Activated CD4-positive, CD25-positive, alpha-beta regulatory T cell (primary cell): ENCODE measurements at regions not wholly inside any gene's neighbourhood (a gene's known extent, or its start where the extent isn't known, plus 50 kb on each side); places are given as distances from the start of the nearest gene placed in this dataset.
"Not testable (repeated sequence)": the region's sequence is repeated elsewhere in the genome, so short reads cannot be mapped to it uniquely, and the experiment has no call there.

ENCODE experiments used
- DNase-seq, 4 experiments: peaks; one replicate each; lab custom pipeline; 2025; lab: John Stamatoyannopoulos, UW

DNA sequence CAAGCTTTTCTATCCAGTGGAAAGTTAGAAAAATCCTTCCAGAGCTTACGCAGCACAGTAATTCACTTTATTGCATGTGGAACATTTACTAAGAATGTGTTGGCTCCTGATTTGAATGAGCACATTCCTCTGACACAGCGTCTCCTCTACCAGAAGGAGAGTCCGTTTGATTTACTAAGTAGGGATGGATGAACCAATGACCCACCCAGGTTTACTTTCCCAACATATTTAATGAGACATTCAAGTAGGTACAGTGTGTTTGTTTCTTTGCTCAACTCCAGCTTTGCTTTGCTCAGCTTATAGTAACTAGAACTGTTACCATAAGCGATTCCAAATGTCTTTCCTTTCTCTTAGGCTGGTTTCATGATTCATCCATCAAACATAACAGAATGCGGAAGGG is 161.7 kb downstream of the SMARCA1 start:
- DNase-seq, result no peak

DNA sequence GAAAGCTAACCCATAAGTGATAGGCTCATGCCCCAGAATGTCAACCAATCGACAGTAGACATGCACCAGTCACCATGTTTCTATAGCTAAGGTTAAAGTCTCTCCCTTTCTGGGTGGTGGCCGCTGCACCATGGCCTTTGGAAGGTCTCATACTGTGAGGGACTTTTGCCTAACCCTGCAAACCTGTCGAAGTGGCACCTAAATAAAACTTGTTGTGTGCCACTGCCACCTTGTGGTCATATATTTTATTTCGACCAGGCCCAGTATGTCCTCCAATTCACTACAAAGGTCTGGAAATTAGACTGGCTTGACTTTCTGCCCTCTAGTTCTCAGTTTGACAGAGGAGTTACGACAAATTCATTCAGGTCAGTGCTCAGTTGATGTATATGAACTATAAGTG is 163.1 kb downstream of the SMARCA1 start:
- peak in 1 of 4 experiments; percentile 0 for DNase-seq

DNA sequence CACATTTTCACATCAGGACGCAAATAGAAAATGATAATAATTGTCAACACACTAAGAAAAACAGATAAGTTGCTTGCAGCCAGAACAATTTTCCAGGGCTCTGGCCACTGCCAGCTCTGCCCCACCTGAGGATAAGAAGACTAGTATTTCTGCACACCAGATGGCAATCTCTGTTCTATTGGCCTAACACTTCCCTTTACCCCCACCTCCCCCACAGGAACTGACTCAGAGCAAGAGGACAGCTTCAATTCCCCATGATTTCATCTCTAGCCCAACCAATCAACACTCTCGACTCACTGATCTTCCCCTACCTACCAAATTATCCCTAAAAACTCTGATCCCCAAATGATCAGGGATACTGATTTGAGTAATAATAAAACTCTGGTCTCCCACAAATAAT is 164.0 kb downstream of the SMARCA1 start:
- DNase-seq, result no peak

DNA sequence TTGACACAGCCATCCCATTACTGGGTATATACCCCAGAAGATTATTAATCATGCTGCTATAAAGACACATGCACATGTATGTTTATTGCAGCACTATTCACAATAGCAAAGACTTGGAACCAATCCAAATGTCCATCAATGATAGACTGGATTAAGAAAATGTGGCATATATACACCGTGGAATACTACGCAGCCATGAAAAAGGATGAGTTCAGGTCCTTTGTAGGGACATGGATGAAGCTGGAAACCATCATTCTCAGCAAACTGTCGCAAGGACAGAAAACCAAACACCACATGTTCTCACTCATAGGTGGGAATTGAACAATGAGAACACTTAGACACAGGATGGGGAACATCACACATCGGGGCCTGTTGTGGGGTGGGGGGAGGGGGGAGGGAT is 165.9 kb downstream of the SMARCA1 start:
- not testable (repeated sequence) for DNase-seq

DNA sequence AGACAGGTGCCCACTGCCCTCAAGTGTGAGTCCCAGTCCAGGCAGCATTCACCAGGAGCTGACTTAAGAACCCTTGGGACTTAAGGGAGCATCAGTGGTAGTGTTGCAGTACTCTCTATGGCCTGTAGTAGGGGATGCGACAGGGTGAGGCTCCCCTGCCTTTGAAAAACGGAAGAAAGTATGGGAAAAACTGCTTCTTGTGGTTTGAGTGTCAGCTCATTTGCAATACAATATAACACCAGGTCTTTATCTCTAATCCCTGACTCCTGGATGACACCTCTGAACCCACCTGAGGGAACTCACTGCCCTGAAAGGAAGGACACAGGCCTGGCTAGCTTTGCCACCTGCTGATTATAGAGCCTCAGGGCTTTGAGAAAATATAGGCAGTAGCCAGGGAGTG is 176.0 kb downstream of the SMARCA1 start:
- DNase-seq, result no peak

DNA sequence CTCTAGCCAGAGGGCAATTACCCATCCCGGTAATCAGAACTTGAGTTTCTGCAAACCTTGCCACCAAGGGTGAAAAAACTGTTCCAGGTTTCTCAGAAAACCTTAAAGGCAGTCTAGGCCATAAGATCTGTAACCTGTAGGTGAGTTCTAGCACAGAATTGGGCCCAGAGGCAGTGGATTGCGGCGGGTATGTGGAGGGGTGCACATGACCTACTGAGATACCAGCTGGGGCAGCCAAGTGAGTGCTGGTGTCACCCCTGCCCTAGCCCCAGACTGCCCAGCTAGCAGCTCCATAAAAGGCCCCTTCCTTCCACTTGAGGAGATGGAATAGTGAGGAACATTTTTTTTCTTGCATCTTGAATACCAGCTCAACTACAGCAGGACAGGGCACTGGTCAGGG is 176.7 kb downstream of the SMARCA1 start:
- no peak for DNase-seq

DNA sequence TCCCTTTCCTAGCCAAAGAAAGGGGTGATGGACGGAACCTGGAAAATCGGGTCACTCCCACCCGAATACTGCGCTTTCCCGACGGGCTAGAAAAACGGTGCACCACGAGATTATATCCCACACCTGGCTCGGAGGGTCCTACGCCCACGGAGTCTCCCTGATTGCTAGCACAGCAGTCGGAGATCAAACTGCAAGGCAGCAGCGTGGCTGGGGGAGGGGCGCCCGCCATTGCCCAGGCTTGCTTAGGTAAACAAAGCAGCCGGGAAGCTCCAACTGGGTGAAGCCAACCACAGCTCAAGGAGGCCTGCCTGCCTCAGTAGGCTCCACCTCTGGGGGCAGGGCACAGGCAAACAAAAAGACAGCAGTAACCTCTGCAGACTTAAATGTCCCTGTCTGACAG is 186.0 kb downstream of the SMARCA1 start:
- not testable (repeated sequence) for DNase-seq

DNA sequence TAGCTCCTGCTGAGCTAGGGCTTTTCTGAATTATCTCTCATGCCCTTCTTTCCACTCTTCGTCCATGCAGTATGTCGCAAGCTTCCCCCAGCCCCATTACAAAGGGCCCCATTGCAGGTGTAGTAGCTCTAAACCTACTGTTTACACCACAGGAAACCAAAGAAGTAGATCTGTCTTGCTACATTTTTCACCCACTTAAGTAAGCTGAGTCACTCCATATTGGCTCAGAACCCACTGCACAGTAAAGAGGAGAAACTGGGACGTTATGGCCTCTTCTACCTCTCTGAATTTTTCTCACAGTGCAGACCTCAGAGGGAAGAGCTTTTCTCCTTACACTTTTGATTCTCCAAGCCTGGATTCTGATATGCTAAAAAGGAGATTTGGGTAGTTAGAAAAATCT is 200.2 kb downstream of the SMARCA1 start:
- no peak for DNase-seq

DNA sequence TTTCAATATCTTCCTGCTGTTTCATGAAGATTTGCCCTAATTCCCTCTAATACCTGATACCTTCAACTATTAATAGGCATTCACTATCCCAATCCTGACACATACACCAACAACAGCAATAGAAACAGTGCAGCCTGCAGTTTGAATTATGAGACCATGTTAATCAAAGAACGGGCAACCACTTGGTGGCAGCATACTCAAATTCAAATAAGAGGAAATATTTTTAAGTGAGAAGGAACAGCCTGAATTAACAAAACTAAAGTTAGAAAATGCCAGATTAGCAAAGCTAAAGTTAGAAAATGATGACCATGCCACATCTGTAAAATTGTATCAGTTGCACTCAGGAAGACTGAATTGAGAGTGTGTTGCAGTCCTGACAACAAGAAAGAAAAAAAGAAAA is 204.9 kb downstream of the SMARCA1 start:
- no peak for DNase-seq

DNA sequence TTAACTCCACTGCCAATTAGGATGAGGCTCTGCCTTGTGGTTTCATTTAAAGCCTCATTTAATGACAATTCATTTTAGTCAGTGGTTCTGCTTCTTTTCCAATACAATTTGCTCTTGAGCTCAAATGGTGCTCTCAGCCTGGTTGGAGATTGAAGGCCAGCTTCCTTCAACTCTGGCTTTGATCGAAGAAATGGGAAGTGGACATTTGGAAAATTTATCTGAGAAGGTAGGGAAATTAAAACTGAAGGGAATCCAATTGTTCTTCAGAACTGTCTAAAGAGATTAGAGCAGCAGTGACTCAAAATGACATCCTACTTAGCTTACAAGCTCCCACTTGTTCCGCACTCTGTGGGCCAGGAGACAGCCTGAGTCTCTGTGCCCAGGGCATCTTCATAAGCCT is 206.8 kb downstream of the SMARCA1 start:
- no peak for DNase-seq

DNA sequence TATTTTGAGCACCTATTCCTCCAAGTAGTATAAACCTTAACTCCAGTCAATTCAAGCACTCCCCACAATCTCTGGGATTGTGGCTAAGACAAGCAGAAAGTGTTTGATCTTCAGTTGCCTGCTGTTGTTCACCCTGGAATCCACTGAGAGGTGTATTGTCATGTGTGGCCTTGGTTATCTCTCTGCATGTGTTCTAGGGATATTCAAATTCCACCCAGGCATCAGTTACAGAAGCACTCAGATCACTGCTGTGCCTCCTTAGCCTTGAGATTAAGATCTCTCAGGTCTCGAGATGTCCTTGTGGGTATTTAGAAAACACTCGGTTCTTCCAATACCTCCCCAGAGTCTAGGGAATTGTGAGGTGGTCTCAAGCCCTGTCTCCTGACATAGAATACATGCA is 213.3 kb downstream of the SMARCA1 start:
- no peak for DNase-seq

DNA sequence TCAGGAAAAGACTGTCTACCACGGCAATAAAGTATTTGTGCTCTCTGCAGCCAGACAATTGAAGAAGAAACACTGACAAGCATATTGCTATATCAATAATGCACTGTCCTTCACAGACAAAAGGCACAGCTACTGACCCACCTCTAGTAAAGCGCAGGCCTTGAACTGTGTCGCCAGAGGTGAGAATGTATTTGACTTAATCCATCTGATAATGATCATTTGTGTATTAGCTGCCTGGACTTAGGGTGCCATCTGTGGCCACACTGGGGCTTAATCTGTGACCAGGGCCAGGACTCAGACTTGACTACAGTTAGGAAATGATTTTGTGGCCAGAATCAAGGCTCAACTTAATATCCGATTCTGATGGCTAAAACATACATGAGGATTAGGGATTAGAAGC is 260.4 kb downstream of the SMARCA1 start:
- DNase-seq, result no peak

DNA sequence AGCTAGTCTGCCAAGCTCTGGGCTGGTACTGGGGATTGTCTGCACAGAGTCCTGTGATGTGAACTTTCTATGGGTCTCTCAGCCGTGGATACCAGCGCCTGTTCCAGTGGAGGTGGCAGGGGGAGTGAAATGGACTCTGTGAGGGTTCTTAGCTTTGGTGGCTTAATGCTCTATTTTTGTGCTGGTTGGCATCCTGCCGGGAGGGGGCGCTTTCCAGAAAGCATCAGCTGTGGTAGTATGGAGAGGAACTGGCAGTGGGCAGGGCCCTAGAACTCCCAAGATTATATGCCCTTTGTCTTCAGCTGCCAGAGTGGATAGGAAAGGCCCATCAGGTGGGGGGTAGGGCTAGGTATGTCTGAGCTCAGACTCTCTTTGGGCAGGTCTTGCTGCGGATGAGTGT is 267.8 kb downstream of the SMARCA1 start:
- not testable (repeated sequence) for DNase-seq

DNA sequence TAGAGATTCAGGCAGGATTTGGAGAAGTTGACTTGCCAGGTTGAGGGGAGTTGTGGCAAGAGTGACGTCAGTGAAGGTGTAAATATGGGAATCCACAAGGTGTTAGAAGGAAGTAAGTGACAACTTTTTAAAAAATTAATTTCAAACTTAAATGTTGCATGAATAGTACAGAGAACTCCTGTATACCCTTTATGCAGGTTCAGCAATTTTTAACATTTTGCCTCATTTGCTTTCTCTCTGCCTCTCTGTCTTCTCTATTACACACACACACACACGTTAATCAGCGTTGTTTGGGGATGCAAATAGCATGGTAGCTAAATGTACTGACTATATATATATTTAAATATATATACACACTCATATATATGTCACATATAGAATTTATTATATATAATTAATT is 273.7 kb downstream of the SMARCA1 start:
- DNase-seq, result no peak

DNA sequence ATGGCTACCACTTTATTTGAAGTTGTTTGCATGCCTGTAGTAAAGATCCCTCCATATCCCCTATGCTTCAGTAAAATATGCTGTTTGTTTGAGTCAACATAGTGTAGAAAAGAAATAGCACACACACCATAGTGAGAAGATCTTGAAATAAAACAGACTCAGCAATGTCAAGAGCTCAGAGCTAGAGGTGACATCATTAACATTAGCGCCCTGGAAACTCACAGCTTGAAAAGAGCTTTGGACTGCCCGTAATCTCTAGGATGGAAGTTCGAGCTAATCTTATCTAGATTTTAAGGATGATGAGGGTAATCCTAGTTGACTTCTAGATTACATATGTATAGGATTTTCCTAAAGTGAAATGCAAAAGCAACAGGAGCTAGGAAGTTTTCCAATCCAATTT is 275.6 kb downstream of the SMARCA1 start:
- DNase-seq, result no peak

DNA sequence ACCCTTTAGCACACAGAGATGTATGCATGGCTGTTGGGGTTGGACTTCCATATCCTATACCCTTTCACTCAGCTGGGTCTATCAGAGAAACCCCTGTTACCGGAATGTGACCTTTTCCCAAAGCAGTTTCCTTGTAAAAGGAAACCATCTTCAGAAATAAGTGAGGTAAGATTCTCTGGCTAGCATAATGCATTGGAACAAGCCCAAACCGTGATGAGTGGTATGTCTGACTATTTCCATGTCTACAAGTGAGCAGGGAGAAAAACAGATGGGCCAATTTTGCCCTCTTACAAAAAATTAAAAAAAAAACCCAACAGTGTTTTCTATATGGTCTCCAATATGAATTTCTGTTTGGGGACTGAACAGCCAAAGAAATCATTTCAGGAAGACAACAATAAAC is 283.9 kb downstream of the SMARCA1 start:
- DNase-seq, result no peak

DNA sequence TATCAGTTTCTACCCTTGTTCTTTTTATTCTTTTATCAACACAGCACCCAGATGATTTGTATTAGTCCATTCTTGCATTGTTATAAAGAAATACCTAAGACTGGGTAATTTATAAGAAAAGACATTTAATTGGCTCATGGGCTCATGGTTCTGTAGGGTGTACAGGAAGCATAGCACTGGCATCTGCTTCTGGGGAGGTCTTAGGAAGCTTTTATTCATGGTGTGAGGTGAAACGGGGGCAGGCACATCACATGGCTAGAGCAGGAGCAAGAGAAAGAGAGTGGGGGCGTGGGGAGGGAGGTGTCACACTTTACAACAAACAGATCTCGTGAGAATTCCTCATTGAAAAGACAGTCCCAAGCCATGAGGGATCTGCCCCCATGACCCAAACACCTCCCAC is 285.3 kb downstream of the SMARCA1 start:
- no peak for DNase-seq

DNA sequence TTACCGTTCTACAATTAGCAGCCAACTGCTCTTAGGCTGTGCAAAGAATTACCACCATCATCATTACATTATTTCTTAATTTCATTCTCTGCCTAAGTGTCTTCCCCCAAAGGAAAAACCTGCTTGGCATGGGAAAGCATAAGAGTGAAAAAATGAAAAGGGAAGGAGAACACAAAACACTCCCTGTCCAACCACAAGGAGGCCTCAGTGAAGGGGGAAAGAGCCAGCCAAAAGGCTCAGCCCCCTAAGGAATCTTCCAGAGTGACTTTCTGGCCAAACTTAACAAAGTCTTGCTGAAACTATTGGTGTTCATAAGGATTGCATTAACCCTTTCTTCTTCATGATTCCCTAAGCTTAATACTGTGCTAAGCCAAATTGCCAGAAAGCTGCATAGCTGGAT is 287.4 kb downstream of the SMARCA1 start:
- DNase-seq, result no peak

DNA sequence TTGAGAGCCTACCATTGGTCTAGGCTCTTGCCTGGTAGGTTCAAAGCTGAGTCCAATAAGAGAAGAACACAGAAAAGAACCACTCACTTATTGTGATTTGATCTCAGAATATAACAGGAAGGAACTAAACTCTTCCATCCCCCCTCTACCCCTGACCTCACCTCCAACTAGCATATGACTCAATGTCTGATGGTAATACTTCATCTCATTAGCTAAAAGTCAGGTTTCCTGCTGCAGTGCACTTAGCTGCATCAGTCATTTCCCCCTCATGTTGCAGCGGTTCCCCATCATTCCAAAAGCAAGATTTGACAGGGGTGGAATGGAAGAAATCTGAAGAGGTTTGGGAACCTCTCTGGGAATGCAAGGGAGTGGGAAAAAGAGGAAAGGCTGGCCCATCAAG is 289.5 kb downstream of the SMARCA1 start:
- DNase-seq, result no peak

DNA sequence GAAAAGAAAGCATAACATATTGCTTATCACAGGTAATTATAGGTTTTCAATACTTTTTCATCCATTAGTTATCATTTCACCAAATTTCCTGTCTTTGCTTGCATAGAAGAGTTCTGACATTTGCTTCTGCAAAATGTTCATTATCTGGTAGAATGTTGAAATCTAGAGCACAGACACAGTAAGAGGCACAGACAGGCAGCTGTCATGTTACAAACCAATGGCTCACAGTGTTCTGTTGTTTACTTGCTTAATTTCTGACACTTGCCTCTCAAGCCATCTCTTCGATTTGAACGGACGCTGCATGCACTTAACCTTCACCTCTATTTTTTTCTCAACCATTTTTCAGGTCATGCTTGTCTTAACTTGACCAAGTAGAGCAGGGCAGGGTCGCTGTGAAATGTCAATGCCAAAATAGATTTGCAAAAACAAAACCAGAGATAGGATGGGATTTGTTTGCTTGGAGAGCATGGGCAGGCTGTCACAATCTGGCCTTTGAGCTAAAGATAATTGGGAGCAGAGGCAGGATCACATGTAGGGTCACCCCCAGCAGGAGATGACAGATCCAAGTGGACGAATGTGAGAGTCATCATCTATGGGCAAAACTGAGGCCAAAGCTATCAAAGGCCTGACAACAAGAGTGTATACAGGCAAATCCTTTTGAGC is 292.3 kb downstream of the SMARCA1 start:
- no peak for DNase-seq

DNA sequence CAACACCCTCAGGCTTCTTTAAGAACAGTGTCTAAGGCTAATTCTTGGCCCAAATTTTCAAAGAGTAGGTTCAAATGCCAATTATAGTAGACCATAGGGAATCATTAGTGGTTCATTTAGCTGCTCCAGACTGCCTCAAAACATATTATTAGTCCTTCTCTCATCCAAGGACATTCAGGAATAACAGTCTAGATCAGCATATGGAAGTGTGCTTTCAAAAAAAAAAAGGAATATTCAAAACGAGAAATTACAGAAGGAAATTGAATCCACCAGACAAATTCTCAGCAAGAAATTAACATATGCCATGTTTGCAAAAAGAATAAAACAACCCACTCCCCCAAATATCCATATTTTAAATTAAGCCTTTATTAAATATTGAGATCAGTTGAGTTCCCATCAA is 293.1 kb downstream of the SMARCA1 start:
- DNase-seq, result no peak

DNA sequence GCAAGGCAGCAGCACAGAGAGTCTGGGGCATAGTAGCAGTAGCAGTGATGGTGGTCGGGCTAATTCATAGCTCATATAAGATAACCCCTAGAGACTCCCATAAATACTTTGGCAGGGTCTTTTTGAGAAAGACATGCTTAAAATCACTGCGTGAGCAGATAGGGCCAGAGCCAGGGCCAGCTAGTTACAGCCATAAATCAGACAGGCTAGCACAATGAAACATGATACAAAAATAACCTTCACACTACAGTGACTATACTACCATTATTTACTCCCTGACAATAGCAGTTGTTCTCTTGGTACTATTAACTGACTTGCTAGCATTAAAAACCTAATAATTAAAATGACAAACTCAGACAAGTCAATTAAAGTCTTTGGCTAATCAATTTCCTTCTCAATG is 295.9 kb downstream of the SMARCA1 start:
- DNase-seq, result no peak

DNA sequence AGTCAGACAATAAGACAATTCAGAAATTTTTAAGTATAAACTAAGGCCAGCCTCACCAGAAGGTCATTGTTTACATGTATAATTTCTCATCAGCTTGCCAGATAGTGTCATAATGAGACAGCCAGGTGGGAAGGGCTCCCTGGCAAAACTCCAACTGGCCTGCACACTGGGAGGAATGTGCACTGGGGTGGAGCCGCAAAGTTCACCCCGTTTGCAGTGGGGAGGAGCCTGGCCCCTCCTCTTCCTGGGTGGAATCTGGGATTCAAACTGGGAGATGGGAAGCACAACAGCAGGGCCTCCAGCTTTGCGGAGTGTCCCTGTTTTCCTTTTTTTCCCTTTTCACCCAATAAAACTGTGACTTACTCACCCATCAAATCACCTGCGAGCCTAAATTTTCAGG is 329.9 kb downstream of the SMARCA1 start:
- no peak for DNase-seq

DNA sequence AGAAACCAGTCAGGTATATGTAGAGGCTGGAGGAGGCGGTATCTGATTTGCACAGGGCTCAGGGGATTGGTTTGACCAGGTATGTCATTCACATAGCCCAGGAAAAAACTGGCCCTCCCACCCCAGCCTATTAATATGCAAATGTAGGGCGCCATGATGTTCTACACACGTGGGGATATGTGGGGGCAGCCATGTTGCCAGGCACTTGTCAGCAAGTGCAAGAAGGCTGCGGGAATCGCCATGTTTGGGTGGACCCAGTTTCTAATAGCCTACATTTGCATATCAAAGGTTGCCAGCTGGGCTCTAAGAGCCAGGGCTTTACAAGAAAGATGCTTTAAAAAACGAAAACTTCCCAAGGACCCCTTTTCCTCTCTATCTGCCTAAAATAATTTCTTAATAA is 335.1 kb downstream of the SMARCA1 start:
- DNase-seq, result no peak

DNA sequence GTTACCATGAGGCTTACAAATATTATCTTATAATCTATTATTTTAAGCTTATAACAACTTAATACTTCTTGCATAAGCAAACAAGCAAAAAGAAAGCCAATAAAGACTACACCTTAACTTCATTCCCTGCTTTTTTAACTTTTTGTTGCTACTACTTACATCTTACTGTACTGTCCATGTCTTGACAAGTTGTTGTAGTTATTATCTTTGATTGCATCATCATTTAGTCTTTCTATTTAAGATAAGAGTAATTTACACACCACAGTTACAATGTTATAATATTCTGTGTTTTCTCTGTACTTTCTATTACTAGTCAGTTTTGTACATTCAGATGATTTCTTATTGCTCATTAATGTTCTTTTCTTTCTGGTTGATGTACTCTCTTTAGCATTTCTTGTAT is 346.6 kb downstream of the SMARCA1 start:
- no peak for DNase-seq
